GM18502 (cell line): ENCODE measurements at regions not wholly inside any gene's neighbourhood (a gene's known extent, or its start where the extent isn't known, plus 50 kb on each side); places are given as distances from the start of the nearest gene placed in this dataset.
"Not testable (repeated sequence)": the region's sequence is repeated elsewhere in the genome, so short reads cannot be mapped to it uniquely, and the experiment has no call there.

ENCODE experiments used
- ATAC-seq: cut with Tn5 transposase; IDR thresholded peaks from one replicate; pipeline ENCODE4 v1.9.1; 2021; ENCODE audit warnings: mild to moderate bottlenecking; ENCODE audit not compliant: unreplicated experiment, poor library complexity

- no peak for ATAC-seq
Measured at GRCh38 chr1:238343852-238344251, 453.1 kb upstream of the ZP4 start.

GRCh38 chr1:238341395-238341794, 450.7 kb upstream of the ZP4 start:
- ATAC-seq: no peak

- no peak for ATAC-seq
Measured at GRCh38 chr1:238340989-238341388, 450.3 kb upstream of the ZP4 start.

- no peak for ATAC-seq
Measured at GRCh38 chr1:238336531-238336930, 445.8 kb upstream of the ZP4 start.

- ATAC-seq: no peak
Measured at GRCh38 chr1:238334170-238334569, 443.4 kb upstream of the ZP4 start.

GRCh38 chr1:238331557-238331956, 440.8 kb upstream of the ZP4 start:
- no peak for ATAC-seq

GRCh38 chr1:238329671-238330070, 438.9 kb upstream of the ZP4 start:
- ATAC-seq: no peak

- ATAC-seq: not testable (repeated sequence)
Measured at GRCh38 chr1:238327033-238327432, 436.3 kb upstream of the ZP4 start.

- ATAC-seq: not testable (repeated sequence)
Measured at GRCh38 chr1:238326479-238326878, 435.8 kb upstream of the ZP4 start.

GRCh38 chr1:238324211-238324864, 433.6 kb upstream of the ZP4 start:
- no peak for ATAC-seq

- no peak for ATAC-seq
Measured at GRCh38 chr1:238323490-238323889, 432.8 kb upstream of the ZP4 start.

- ATAC-seq: no peak
Measured at GRCh38 chr1:238319957-238320356, 429.2 kb upstream of the ZP4 start.

- ATAC-seq: no peak
Measured at GRCh38 chr1:238318294-238319110, 427.8 kb upstream of the ZP4 start.

GRCh38 chr1:238312969-238313368, 422.2 kb upstream of the ZP4 start:
- no peak for ATAC-seq

- no peak for ATAC-seq
Measured at GRCh38 chr1:238306411-238306810, 415.7 kb upstream of the ZP4 start.

- ATAC-seq: no peak
Measured at GRCh38 chr1:238302646-238303045, 411.9 kb upstream of the ZP4 start.

GRCh38 chr1:238296371-238296770, 405.6 kb upstream of the ZP4 start:
- ATAC-seq: no peak

- no peak for ATAC-seq
Measured at GRCh38 chr1:238293075-238293474, 402.4 kb upstream of the ZP4 start.

- no peak for ATAC-seq
Measured at GRCh38 chr1:238281418-238281817, 390.7 kb upstream of the ZP4 start.

- no peak for ATAC-seq
Measured at GRCh38 chr1:238279694-238280380, 389.1 kb upstream of the ZP4 start.

GRCh38 chr1:238272145-238272544, 381.4 kb upstream of the ZP4 start:
- no peak for ATAC-seq
